Spinal cord (tissue), 9 donors: ENCODE measurements at regions not wholly inside any gene's neighbourhood (a gene's known extent, or its start where the extent isn't known, plus 50 kb on each side); places are given as distances from the start of the nearest gene placed in this dataset.
A peak's percentile ranks its signal among the peaks of the same experiment; 100 is the strongest.

Experiments used
- DNase-seq, 6 donors: peaks; one replicate each; pipeline versions ENCODE4 v3.0.0 to v3.0.0-alpha.2; 2013 to 2015; ENCODE audit warnings: low spot score in 6 of 6, low read depth in 4 of 6
- H3K27ac ChIP-seq: one replicate; pipeline ENCODE4 v1.5.1; 2013; ENCODE audit warnings: low read depth, low read length, control low read depth
- H3K27me3 ChIP-seq: one replicate; pipeline ENCODE4 v1.6.1; 2013; ENCODE audit warnings: low read length; ENCODE audit not compliant: control insufficient read depth, insufficient read depth
- H3K36me3 ChIP-seq: one replicate; pipeline ENCODE4 v1.6.1; 2013; ENCODE audit warnings: low read length; ENCODE audit not compliant: control insufficient read depth, insufficient read depth
- H3K4me1 ChIP-seq: one replicate; pipeline ENCODE4 v1.6.1; 2013; ENCODE audit warnings: low read length; ENCODE audit not compliant: control insufficient read depth, insufficient read depth
- H3K4me3 ChIP-seq: one replicate; pipeline ENCODE4 v1.5.1; 2013; ENCODE audit warnings: low read depth, low read length, control low read depth
- H3K9me3 ChIP-seq: one replicate; pipeline ENCODE4 v1.6.1; 2013; ENCODE audit warnings: low read length; ENCODE audit not compliant: control insufficient read depth, insufficient read depth
- WGBS: methylation state at CpG from one replicate; pipeline ENCODE4 v1.1.5; 2013; ENCODE audit warnings: missing lambda C conversion rate; ENCODE audit not compliant: insufficient coverage; 5-methylcytosine and 5-hydroxymethylcytosine counted together
- donor health status: healthy.

GRCh38 chr6:164286011-164286410, 871.5 kb downstream of the QKI start:
- Histone ChIP-seq H3K36me3 (no peaks in the 10 kb centered on the region), H3K4me3 (no peak overlapping the region), H3K27ac (no peak overlapping the region), H3K9me3 (no peaks in the 10 kb centered on the region), H3K4me1 (no peaks in the 10 kb centered on the region), H3K27me3 (no peaks in the 10 kb centered on the region)
- DNase-seq = peak in 1 of 6 donors; percentile 31
- no CpG with 5 or more reads among the region's 3 CpGs for WGBS

GRCh38 chr6:164283574-164283973, 869.1 kb downstream of the QKI start:
- no peak overlapping the region for H3K27ac ChIP-seq
- no peaks in the 10 kb centered on the region for H3K4me1 ChIP-seq
- H3K4me3 ChIP-seq = no peak overlapping the region
- DNase-seq = no peak
- H3K36me3 ChIP-seq = no peaks in the 10 kb centered on the region
- peaks cover 2% of the 10 kb centered on the region for H3K9me3 ChIP-seq
- no peaks in the 10 kb centered on the region for H3K27me3 ChIP-seq
- 96% methylated on average over 3 of the region's 5 CpGs for WGBS

GRCh38 chr6:164276211-164276610, 861.7 kb downstream of the QKI start:
- WGBS = 85% methylated on average over 1 of the region's 1 CpG
- DNase-seq = no peak
- Histone ChIP-seq H3K9me3 (peaks cover 2% of the 10 kb centered on the region), H3K4me3 (no peak overlapping the region), H3K27me3 (no peaks in the 10 kb centered on the region), H3K4me1 (no peaks in the 10 kb centered on the region), H3K36me3 (no peaks in the 10 kb centered on the region), H3K27ac (no peak overlapping the region)

- no peak overlapping the region for H3K27ac ChIP-seq
- H3K9me3 ChIP-seq = peaks cover 2% of the 10 kb centered on the region
- WGBS = no CpG with 5 or more reads among the region's 1 CpG
- no peaks in the 10 kb centered on the region for H3K27me3 ChIP-seq
- no peak for DNase-seq
- H3K4me3 ChIP-seq = no peak overlapping the region
- H3K36me3 ChIP-seq = no peaks in the 10 kb centered on the region
- no peaks in the 10 kb centered on the region for H3K4me1 ChIP-seq
Observed at GRCh38 chr6:164275773-164276172, 861.3 kb downstream of the QKI start.

- Histone ChIP-seq H3K4me3 (no peak overlapping the region), H3K36me3 (no peaks in the 10 kb centered on the region), H3K9me3 (peaks cover 2% of the 10 kb centered on the region), H3K27me3 (no peaks in the 10 kb centered on the region), H3K4me1 (no peaks in the 10 kb centered on the region), H3K27ac (no peak overlapping the region)
- 60% methylated on average over 2 of the region's 2 CpGs for WGBS
- peak in 1 of 6 donors; percentile 60 for DNase-seq
Observed at GRCh38 chr6:164274493-164274892, 860.0 kb downstream of the QKI start.

GRCh38 chr6:164273491-164273890, 859.0 kb downstream of the QKI start:
- 94% methylated on average over 2 of the region's 3 CpGs for WGBS
- DNase-seq = no peak
- H3K9me3 ChIP-seq = no peaks in the 10 kb centered on the region
- no peaks in the 10 kb centered on the region for H3K27me3 ChIP-seq
- no peak overlapping the region for H3K4me3 ChIP-seq
- H3K27ac ChIP-seq = no peak overlapping the region
- no peaks in the 10 kb centered on the region for H3K4me1 ChIP-seq
- H3K36me3 ChIP-seq = no peaks in the 10 kb centered on the region

GRCh38 chr6:164266851-164267250, 852.3 kb downstream of the QKI start:
- no peaks in the 10 kb centered on the region for H3K36me3 ChIP-seq
- no peak overlapping the region for H3K27ac ChIP-seq
- H3K4me3 ChIP-seq = no peak overlapping the region
- no CpG with 5 or more reads among the region's 3 CpGs for WGBS
- DNase-seq = no peak
- no peaks in the 10 kb centered on the region for H3K27me3 ChIP-seq
- H3K4me1 ChIP-seq = no peaks in the 10 kb centered on the region
- no peaks in the 10 kb centered on the region for H3K9me3 ChIP-seq

GRCh38 chr6:164262348-164262747, 847.8 kb downstream of the QKI start:
- H3K36me3 ChIP-seq = no peaks in the 10 kb centered on the region
- H3K9me3 ChIP-seq = no peaks in the 10 kb centered on the region
- WGBS = 70% methylated on average over 4 of the region's 5 CpGs
- H3K27me3 ChIP-seq = no peaks in the 10 kb centered on the region
- H3K4me1 ChIP-seq = no peaks in the 10 kb centered on the region
- H3K4me3 ChIP-seq = no peak overlapping the region
- DNase-seq = no peak
- no peak overlapping the region for H3K27ac ChIP-seq

- H3K27me3 ChIP-seq = no peaks in the 10 kb centered on the region
- DNase-seq = no peak
- no peak overlapping the region for H3K27ac ChIP-seq
- no peaks in the 10 kb centered on the region for H3K4me1 ChIP-seq
- no peak overlapping the region for H3K4me3 ChIP-seq
- H3K9me3 ChIP-seq = no peaks in the 10 kb centered on the region
- no peaks in the 10 kb centered on the region for H3K36me3 ChIP-seq
- no CpG with 5 or more reads among the region's 3 CpGs for WGBS
Observed at GRCh38 chr6:164258421-164258820, 843.9 kb downstream of the QKI start.

- Histone ChIP-seq H3K27me3 (no peaks in the 10 kb centered on the region), H3K27ac (no peak overlapping the region), H3K9me3 (no peaks in the 10 kb centered on the region), H3K4me1 (no peaks in the 10 kb centered on the region), H3K36me3 (no peaks in the 10 kb centered on the region), H3K4me3 (no peak overlapping the region)
- DNase-seq = peak in 2 of 6 donors; percentile 37 to 44
- WGBS = 31% methylated on average over 2 of the region's 3 CpGs
Observed at GRCh38 chr6:164252948-164253347, 838.4 kb downstream of the QKI start.
